NCI-H2196 treated with DMSO at 0.1 percent for 48 hours (cell line): ENCODE measurements at regions not wholly inside any gene's neighbourhood (a gene's known extent, or its start where the extent isn't known, plus 50 kb on each side); places are given as distances from the start of the nearest gene placed in this dataset.

Experiments
- DNase-seq: peaks from one replicate; lab custom pipeline; 2025; ENCODE audit not compliant: unreplicated experiment; lab: John Stamatoyannopoulos, UW

DNA sequence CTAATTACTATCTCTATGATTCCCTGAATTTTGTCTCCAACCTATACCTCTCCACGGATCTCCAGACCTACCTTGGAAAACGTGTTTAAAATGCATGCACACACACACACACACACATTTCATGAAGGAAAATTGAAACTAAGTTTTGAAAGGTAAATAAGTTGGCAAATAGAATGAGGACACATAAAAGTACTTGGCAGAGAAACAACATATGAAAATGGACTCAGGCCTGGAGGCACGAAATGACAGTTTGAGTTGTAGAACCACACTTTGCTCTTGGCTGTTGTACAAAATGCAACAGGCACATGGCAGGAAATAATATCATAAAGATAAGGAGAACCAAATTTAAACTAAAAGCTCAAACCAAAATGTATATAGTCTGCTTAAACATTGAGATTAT lies 868.1 kb upstream of the CNTNAP5 start:
- DNase-seq, result no peak

DNA sequence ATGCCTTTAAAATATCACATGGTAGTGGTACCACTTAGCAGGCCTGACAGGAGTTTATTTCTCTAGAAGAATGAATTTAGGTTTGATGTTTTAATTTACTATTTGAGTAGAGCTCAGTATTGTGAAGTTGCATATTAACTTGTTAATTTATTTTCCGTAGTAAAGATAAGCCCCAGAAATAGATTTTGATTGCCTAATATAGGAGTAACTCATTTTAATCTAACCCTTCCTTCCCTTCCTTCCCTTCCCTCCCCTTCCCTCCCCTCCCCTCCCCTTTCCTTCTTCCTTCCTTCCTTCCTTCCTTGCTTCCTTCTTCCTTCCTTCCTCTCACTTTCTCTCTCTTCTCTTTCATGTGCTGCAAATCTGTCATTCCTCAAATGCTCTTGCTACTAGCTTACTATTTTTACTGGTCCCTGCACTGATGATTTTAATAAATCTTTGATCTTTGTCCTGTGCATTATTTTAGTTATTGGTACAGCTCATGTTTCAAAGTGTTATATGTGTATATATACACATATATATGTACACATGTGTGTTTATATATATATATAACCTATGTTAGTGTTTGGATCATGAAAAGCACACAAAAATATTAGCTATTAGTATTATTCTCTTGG lies 862.6 kb upstream of the CNTNAP5 start:
- no peak for DNase-seq

GRCh38 chr2:123163398-123163797 lies 861.7 kb upstream of the CNTNAP5 start:
- DNase-seq, result no peak

GRCh38 chr2:123164216-123164615 lies 860.9 kb upstream of the CNTNAP5 start:
- DNase-seq, result no peak

- no peak for DNase-seq
Observed at GRCh38 chr2:123165616-123166015, 859.5 kb upstream of the CNTNAP5 start.

DNA sequence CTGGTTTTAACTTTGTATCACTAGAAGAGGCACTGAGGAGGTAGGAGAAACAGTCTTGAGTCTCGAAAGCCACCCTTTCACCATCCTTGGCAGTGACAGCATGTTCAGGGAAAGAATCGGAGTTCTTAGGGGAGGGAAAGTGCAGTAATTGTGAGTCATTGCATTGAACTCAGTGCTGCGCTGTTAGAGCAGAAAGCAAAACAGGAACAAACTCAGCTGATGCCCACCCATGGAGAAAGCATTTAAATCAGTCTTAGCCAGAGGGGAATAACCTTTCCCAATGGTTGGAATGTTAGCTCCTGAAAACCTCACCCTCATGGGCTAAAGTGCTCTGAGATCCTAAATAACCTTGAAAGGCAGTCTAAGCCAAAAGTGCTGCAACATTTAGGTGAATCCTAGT lies 845.6 kb upstream of the CNTNAP5 start:
- no peak for DNase-seq

DNA sequence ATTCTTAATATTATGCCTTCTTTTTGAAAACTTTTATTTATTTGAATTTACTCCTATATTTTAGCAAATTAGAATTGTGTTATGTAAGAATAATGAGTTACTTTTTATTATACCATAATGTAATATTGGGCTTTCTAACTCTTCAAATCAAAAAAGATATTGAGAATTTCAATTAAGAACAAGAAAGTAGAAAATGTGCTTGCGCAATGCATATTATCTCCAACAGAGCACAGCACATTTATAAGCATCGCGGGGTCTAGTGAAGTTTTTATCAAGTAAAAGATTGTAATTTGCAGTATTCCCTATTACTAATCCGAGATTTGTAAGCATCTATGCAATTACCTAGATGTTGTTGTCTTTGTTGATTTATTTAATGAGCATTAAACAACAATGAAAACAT lies 829.1 kb upstream of the CNTNAP5 start:
- DNase-seq, result no peak

DNA sequence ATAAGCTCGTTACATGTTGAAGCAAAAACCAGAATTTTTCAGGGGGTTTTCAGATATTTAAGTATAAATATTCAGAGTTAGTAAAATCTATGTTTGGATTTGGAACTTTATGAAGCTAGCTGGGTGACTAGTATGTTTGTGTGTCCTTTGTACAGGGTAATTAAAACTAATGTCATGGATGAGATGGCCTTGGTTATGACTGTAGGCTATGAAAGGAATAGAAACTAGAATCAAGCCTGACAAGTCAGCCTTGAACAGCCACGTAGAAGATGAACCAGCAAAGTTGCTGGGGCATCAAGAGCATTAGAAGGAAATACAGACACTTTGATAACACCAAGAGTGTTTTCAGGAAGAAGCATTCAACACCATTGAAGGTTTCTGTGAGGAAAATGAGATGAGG lies 825.1 kb upstream of the CNTNAP5 start:
- no peak for DNase-seq

GRCh38 chr2:123207245-123207644 lies 817.8 kb upstream of the CNTNAP5 start:
- no peak for DNase-seq

DNA sequence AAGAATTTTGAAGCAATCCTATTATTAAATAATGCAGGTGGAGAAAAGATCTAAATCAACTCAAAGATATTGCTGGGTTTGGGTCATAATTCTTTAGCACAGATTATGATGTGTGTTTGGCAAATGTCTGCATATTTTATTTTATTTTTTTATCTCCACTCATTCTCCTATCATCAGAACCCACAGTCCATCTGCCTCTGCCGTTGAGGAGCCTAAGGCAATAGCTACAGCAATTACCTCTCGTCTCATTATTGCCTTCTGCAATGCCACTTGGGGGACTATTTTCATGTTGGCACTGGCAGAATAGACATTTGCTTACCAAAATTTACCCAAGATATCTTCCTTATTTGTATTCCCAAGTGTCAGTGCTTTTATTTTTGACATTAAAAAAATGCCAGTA lies 815.9 kb upstream of the CNTNAP5 start:
- DNase-seq, result no peak

- DNase-seq, result no peak
Observed at GRCh38 chr2:123211181-123211580, 813.9 kb upstream of the CNTNAP5 start.

- no peak for DNase-seq
Observed at GRCh38 chr2:123245156-123245555, 779.9 kb upstream of the CNTNAP5 start.

GRCh38 chr2:123258877-123259539 lies 766.1 kb upstream of the CNTNAP5 start:
- no peak for DNase-seq

DNA sequence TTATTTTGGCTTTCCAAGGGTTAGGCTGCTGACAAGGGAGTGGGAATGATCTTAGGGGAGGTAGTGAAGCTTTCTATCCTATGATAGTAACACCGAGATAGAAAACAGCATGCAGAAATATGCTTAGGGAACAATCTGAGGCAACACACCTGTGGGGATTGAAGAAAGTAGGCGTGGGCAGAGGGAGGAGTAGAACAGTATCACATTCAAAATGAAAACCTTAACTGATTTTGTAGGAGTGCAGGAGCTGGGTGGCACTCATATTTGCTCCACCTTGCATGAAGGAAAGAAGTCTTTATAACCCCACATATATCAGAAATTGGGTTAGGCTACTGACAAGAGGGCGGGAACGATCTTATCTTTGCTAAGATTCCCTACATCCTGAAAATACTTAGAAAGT lies 762.2 kb upstream of the CNTNAP5 start:
- DNase-seq, result no peak

DNA sequence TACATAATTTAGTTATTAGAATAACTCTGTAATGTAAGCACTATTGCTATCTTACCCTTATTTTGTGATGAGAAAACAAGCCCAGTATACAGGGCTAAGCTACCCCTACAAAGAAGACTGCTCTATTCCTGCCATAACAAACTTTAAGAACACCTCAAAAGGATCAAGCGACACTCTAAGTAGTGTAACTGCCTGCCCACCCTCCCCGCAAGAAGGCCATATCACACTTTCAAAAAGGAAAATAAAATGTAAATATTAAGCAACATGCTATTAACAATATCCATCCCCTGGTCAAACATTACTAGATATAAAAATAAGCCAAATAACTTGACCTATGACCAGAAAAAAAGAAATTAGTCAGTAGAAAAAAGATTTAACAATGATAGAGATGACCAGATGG lies 741.7 kb upstream of the CNTNAP5 start:
- DNase-seq, result no peak

DNA sequence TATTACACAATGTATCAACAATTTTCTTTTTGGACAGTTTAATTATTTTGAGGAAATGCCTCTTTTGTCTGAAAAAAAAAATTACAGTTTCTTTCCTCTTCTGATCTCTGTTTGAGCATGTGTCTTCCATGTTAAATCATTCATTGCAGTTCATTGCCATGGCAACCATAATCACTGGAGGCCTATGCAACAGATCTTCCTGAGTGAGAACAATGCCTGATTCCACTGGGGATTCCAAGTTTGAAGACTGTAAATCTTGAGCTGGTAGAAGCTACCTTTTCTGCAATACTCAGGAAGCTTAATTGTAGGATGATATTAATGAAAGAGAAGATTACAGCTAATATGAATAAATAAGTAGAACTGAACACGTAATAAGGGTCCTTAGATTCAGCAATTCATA lies 721.4 kb upstream of the CNTNAP5 start:
- no peak for DNase-seq
